NCI-H146 (cell line): ENCODE measurements at regions not wholly inside any gene's neighbourhood (a gene's known extent, or its start where the extent isn't known, plus 50 kb on each side); places are given as distances from the start of the nearest gene placed in this dataset.
"Not testable (repeated sequence)": the region's sequence is repeated elsewhere in the genome, so short reads cannot be mapped to it uniquely, and the experiment has no call there.

ENCODE experiments used
- DNase-seq: peaks from one replicate; lab custom pipeline; 2025; lab: John Stamatoyannopoulos, UW

GRCh38 chr3:655824-656223 is 437.0 kb upstream of the CNTN6 start:
- no peak for DNase-seq

- DNase-seq, result no peak
Measured at GRCh38 chr3:661356-661755, 431.5 kb upstream of the CNTN6 start.

GRCh38 chr3:674116-674515 is 418.7 kb upstream of the CNTN6 start:
- no peak for DNase-seq

- no peak for DNase-seq
Measured at GRCh38 chr3:675846-676245, 417.0 kb upstream of the CNTN6 start.

- DNase-seq, result no peak
Measured at GRCh38 chr3:683770-684169, 409.1 kb upstream of the CNTN6 start.

GRCh38 chr3:690770-691169 is 402.1 kb upstream of the CNTN6 start:
- no peak for DNase-seq

- DNase-seq, result no peak
Measured at GRCh38 chr3:700514-700913, 392.3 kb upstream of the CNTN6 start.

GRCh38 chr3:707041-707440 is 385.8 kb upstream of the CNTN6 start:
- no peak for DNase-seq

- DNase-seq, result no peak
Measured at GRCh38 chr3:713006-713621, 379.7 kb upstream of the CNTN6 start.

GRCh38 chr3:713947-714620 is 378.7 kb upstream of the CNTN6 start:
- no peak for DNase-seq

GRCh38 chr3:721086-721485 is 371.7 kb upstream of the CNTN6 start:
- DNase-seq, result no peak

- DNase-seq, result no peak
Measured at GRCh38 chr3:732326-732928, 360.4 kb upstream of the CNTN6 start.

- no peak for DNase-seq
Measured at GRCh38 chr3:733313-733712, 359.5 kb upstream of the CNTN6 start.

GRCh38 chr3:757711-758110 is 335.1 kb upstream of the CNTN6 start:
- DNase-seq, result no peak

- no peak for DNase-seq
Measured at GRCh38 chr3:759106-759505, 333.7 kb upstream of the CNTN6 start.

GRCh38 chr3:773433-773832 is 319.4 kb upstream of the CNTN6 start:
- DNase-seq, result not testable (repeated sequence)

GRCh38 chr3:775178-775880 is 317.5 kb upstream of the CNTN6 start:
- no peak for DNase-seq

- no peak for DNase-seq
Measured at GRCh38 chr3:780505-780904, 312.3 kb upstream of the CNTN6 start.

GRCh38 chr3:791442-791841 is 301.4 kb upstream of the CNTN6 start:
- DNase-seq, result no peak

- no peak for DNase-seq
Measured at GRCh38 chr3:792630-793029, 300.2 kb upstream of the CNTN6 start.

- no peak for DNase-seq
Measured at GRCh38 chr3:804211-804610, 288.6 kb upstream of the CNTN6 start.

GRCh38 chr3:805326-805725 is 287.5 kb upstream of the CNTN6 start:
- no peak for DNase-seq

- no peak for DNase-seq
Measured at GRCh38 chr3:806006-806405, 286.8 kb upstream of the CNTN6 start.
